ENCODE measurements at regions not wholly inside any gene's neighbourhood (a gene's known extent, or its start where the extent isn't known, plus 50 kb on each side); places are given as distances from the start of the nearest gene placed in this dataset.

DNA sequence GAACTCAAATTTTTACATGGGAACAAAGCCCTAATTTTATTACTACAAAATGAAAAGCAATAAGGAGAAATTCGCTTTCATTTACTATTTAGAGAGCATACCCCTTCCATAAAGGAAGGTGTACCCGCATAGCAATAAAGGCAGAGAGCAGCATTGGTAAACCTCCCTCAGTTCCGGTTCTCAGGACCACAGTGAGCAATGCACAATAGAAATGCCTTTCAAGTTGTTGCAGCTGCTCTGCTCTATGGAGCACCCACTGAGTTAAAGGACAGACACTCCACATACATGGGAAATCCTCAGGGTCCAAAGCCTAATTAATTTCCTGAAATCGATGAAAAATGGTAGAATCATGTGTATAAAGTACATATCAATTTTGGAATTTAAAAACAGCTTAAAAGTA, 89.9 kb upstream of the MPDZ start:
- no peak overlapping the region for H3K4me3 ChIP-seq (ENCODE audit: low read depth, low read length)
- no peak for DNase-seq (ENCODE audit: low read depth)
- TF ChIP-seq, protein P1, sequence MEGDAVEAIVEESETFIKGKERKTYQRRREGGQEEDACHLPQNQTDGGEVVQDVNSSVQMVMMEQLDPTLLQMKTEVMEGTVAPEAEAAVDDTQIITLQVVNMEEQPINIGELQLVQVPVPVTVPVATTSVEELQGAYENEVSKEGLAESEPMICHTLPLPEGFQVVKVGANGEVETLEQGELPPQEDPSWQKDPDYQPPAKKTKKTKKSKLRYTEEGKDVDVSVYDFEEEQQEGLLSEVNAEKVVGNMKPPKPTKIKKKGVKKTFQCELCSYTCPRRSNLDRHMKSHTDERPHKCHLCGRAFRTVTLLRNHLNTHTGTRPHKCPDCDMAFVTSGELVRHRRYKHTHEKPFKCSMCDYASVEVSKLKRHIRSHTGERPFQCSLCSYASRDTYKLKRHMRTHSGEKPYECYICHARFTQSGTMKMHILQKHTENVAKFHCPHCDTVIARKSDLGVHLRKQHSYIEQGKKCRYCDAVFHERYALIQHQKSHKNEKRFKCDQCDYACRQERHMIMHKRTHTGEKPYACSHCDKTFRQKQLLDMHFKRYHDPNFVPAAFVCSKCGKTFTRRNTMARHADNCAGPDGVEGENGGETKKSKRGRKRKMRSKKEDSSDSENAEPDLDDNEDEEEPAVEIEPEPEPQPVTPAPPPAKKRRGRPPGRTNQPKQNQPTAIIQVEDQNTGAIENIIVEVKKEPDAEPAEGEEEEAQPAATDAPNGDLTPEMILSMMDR (IDR thresholded peaks at IDR 0.05; ENCODE audit: control insufficient read depth, extremely low read depth, insufficient read depth) = no peak

DNA sequence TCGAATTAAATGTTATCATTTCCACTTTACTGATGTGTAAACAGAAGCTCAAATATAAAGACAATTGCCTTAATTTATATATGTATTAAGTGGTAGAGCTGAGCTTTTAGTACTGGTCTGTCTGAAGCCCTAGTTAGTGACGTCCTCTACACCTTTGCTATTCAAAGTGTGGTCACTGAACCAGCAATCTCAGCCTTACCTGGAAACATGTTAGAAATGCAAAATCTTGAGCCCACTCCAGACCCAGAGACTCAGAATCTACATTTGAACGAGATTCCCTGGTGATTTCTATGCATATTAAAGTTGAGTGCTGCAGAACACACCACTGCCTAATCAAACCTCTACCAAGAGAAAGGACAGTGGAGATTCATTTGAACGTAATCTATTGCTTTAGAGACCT, 88.3 kb upstream of the MPDZ start:
- TF ChIP-seq, protein P1 (IDR thresholded peaks at IDR 0.05; ENCODE audit: control insufficient read depth, extremely low read depth, insufficient read depth) = no peak
- no peak overlapping the region for H3K4me3 ChIP-seq (ENCODE audit: low read depth, low read length)
- DNase-seq (ENCODE audit: low read depth) = no peak

DNA sequence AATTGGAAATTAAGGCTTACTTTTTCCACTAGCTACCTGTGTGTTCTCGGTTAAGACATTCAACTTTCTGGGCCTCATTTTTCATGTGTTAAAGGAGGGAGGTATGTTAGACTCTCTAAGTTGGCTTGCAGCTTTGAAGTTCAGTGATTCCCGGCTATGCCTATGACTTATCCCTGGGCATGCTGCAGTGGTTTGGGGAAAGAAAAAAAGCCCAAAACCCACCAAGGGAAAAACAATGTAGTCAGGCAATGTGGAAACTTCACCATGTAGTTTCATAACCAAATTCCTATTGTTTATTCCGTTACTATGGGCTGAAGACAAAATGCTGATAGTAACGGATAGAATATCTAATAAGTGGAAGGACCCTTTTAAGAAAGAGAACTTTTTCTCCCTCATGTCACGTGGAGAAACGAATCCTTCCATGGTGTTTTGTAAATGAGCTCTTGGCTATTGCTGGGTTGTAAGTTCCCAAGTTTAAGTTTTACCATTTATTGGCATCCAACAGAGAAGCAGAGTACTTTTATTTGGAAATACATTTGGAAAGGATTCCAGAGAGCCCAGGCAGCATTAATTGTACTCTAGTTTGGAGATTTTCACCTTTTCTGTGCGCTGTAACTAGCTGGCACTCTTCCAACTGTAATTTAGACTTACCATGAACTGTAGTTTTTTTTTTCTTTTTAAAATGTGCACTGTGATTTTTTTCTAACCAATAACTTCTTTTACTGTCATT, 84.9 kb upstream of the MPDZ start:
- no peak for DNase-seq (ENCODE audit: low read depth)
- H3K4me3 ChIP-seq (ENCODE audit: low read depth, low read length) = no peak overlapping the region
- TF ChIP-seq, protein P1 (IDR thresholded peaks at IDR 0.05; ENCODE audit: control insufficient read depth, extremely low read depth, insufficient read depth) = no peak

DNA sequence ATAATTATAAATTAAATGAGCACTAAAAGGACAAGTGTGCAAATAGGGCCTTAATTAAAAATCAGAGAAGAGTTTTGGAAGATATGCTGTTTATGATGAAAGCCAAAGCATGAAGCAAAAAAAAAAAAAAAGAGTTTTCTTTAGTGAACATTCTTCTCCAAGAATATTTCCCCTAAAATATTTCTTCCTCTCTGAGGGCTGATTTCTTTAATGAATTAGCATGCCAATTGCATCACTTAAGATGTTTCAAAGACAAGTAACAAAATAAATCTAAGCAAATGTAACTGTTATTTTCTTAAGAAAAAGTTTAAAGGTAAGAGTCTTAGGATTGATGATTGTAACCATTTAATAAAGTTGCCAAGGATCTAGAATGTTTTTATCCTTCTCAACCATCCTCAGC, 81.6 kb upstream of the MPDZ start:
- no peak for DNase-seq (ENCODE audit: low read depth)
- no peak overlapping the region for H3K4me3 ChIP-seq (ENCODE audit: low read depth, low read length)
- TF ChIP-seq, protein P1 (IDR thresholded peaks at IDR 0.05; ENCODE audit: control insufficient read depth, extremely low read depth, insufficient read depth) = no peak

DNA sequence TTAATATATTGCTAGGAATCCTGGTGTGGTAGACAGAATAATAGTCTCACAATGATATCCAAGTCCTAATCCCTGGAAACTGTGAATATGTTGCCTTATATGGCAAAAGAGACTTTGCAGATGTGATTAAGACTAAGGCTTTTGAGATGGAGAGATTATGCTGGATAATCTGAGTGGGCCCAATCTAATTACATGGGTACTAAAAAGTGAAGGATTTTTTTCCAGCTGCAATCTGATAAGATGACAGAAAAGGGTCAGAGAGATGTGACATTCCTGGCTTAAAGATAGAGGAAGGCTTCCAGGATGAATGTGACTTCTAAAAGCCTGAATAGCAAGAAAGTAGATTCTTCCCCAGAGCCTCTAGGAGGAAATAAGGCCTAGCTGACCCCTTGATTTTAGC, 80.7 kb upstream of the MPDZ start:
- TF ChIP-seq, protein P1 (IDR thresholded peaks at IDR 0.05; ENCODE audit: control insufficient read depth, extremely low read depth, insufficient read depth) = no peak
- H3K4me3 ChIP-seq (ENCODE audit: low read depth, low read length) = no peak overlapping the region
- DNase-seq (ENCODE audit: low read depth) = no peak

DNA sequence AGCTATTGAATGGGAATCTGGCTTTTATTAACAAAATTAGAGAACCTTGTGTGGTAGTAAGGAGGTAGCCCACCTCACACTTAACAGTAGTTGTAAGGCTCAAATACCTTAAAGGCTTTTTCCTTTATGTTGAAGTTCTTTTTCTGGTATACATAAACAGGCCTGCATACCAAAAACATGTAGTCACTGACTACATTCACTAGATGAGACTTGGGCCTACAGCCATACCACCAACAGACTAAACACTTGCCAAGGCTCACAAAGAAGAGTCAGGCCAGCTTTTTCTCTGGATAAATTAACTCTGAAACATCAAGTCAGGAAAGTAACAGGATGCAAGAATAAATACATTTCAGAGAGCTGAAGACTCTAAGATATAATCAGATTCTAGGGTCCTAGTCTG, 78.6 kb upstream of the MPDZ start:
- no peak for DNase-seq (ENCODE audit: low read depth)
- TF ChIP-seq, protein P1 (IDR thresholded peaks at IDR 0.05; ENCODE audit: control insufficient read depth, extremely low read depth, insufficient read depth) = no peak

DNA sequence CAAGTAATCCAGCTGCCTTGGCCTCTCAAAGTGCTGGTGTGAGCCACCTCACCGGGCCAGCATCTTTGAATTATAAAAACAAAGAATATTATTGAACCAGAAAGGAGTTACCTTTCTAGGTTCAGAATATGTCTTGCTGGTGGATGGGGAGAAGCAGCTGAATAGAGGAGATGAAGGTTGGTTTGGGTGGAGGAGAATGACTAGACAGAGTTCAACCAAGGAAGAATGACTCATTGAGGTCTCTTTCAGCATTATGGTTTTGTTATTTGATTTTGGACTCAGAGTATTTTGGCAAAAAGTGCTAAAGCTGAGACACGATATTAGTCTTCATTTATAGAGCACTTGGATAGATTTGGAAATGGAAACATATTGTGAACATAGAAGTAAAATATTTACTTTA, 75.2 kb upstream of the MPDZ start:
- H3K4me3 ChIP-seq (ENCODE audit: low read depth, low read length) = no peak overlapping the region
- TF ChIP-seq, protein P1 (IDR thresholded peaks at IDR 0.05; ENCODE audit: control insufficient read depth, extremely low read depth, insufficient read depth) = no peak
- no peak for DNase-seq (ENCODE audit: low read depth)

More for the DNA sequence above, 78.6 kb upstream of the MPDZ start:
- H3K4me3 ChIP-seq (ENCODE audit: low read depth, low read length) = no peak overlapping the region
